AG09319 (cell line): ENCODE measurements at regions not wholly inside any gene's neighbourhood (a gene's known extent, or its start where the extent isn't known, plus 50 kb on each side); places are given as distances from the start of the nearest gene placed in this dataset.

Experiments
- DNase-seq: peaks from one replicate; pipeline ENCODE4 v3.0.0-alpha.2; 2010; ENCODE audit warnings: low read depth; ENCODE audit errors: extremely low read depth
- TF ChIP-seq, protein P1 (sequence below): IDR thresholded peaks from 2 replicates; pipeline ENCODE4 v1.5.1; 2011; ENCODE audit warnings: low read depth, mild to moderate bottlenecking, inconsistent platforms, low read length, moderate library complexity

DNA sequence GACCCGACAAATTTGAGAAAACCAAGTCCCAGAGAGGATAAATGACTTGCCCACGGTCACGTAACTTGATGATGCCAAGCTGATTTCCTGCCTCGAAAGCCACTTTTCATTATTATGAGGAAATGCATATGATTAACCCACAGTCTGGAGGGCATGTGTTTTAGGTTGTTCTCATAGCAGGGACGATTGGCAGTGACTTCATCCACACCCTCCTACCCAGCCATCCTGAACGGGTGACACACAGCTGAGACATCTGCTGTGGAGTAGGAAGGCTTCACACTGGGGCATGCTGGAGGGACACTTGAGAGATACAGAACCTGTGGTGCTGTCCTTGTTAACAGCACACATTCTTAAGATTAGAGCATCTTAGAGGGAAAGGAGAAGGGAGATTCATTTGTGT is 65.4 kb upstream of the WDFY2 start:
- DNase-seq = no peak
- TF ChIP-seq, protein P1, sequence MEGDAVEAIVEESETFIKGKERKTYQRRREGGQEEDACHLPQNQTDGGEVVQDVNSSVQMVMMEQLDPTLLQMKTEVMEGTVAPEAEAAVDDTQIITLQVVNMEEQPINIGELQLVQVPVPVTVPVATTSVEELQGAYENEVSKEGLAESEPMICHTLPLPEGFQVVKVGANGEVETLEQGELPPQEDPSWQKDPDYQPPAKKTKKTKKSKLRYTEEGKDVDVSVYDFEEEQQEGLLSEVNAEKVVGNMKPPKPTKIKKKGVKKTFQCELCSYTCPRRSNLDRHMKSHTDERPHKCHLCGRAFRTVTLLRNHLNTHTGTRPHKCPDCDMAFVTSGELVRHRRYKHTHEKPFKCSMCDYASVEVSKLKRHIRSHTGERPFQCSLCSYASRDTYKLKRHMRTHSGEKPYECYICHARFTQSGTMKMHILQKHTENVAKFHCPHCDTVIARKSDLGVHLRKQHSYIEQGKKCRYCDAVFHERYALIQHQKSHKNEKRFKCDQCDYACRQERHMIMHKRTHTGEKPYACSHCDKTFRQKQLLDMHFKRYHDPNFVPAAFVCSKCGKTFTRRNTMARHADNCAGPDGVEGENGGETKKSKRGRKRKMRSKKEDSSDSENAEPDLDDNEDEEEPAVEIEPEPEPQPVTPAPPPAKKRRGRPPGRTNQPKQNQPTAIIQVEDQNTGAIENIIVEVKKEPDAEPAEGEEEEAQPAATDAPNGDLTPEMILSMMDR = no peak

- TF ChIP-seq, protein P1 = no peak
- peak; percentile 35 for DNase-seq
Measured at GRCh38 chr13:51519771-51520216, 64.5 kb upstream of the WDFY2 start.

DNA sequence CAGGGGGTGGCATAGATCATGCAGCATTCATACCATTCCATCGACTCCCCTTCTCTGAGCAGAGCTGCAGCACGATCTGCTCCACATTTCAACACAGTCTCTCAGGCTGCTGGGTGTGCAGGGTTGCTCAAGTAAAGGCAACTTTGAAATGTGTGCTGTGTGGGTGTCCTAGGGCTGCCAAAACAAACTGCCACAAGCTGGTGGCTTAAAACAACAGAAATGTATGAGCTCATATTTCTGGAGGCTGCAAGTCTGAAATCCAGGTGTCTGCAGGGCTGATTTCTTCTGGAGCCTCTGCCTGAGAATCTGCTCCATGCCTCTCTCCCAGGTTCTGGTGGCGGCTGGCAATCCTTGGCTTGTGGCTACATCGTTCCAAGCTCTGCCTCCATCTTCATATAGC is 63.7 kb upstream of the WDFY2 start:
- TF ChIP-seq, protein P1 = no peak
- no peak for DNase-seq

DNA sequence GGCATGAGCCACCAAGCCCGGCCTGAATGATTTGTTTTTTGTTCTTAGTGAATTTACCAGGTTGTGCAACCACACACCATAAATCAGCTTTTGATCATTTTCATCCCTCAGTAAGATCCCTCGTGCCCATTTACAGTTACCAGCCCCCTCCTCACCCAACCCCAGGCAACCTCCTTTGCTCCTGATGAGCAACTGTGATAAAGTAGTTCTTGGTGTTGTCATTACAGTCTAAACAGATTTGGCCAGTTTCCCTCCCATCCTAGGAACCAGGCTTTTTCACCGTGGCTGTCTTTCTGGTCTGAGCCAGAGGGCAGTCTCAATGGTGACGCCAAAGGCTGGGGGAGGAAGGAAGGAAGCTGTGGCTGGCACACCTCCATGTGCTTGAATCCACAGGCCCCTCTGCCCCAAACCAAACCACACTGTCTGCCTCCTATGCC is 61.2 kb upstream of the WDFY2 start:
- no peak for DNase-seq
- TF ChIP-seq, protein P1 = no peak

- DNase-seq = no peak
- TF ChIP-seq, protein P1 = no peak
Measured at GRCh38 chr13:51524312-51524711, 60.0 kb upstream of the WDFY2 start.

- no peak for DNase-seq
- TF ChIP-seq, protein P1 = no peak
Measured at GRCh38 chr13:51524829-51525566, 59.3 kb upstream of the WDFY2 start.

GRCh38 chr13:51525567-51526167 is 58.6 kb upstream of the WDFY2 start:
- TF ChIP-seq, protein P1 = no peak
- DNase-seq = no peak
